A673 (cell line): ENCODE measurements at regions not wholly inside any gene's neighbourhood (a gene's known extent, or its start where the extent isn't known, plus 50 kb on each side); places are given as distances from the start of the nearest gene placed in this dataset.

Experiments
- BruUV-seq: library from RNA; stranded (reverse); fragments of 400-500 nt; replicated peaks from 2 replicates; lab custom pipeline; 2021; lab: Mats Ljungman, UMichigan
- CTCF ChIA-PET: fragments of 300-600 bp; sonication (Branson Sonifier 250); formaldehyde crosslinking; loops from one replicate; lab custom pipeline; 2022; ENCODE audit warnings: antibody characterized with exemption; lab: Charles Lee
- POLR2A ChIA-PET: fragments of 300-600 bp; sonication (Branson Sonifier 250); formaldehyde crosslinking; loops from one replicate; lab custom pipeline; 2022; ENCODE audit warnings: antibody characterized with exemption; ENCODE audit not compliant: low non-redundant PET; lab: Charles Lee
- DNase-seq: peaks from one replicate; pipeline ENCODE4 v3.0.0-alpha.2; 2015; ENCODE audit warnings: low spot score
- H3K27ac ChIP-seq: fragments of 200-600 bp; sonication (generic); 2 replicates; pipeline ENCODE4 v1.5.1; 2016; ENCODE audit warnings: mixed run types, low read depth, mild to moderate bottlenecking, mixed read lengths, antibody characterized with exemption, low read length; ENCODE audit not compliant: poor library complexity, severe bottlenecking
- H3K27me3 ChIP-seq: fragments of 200-600 bp; sonication (generic); replicated peaks from 2 replicates; pipeline ENCODE4 v1.6.1; 2017; ENCODE audit warnings: mixed run types, low read depth, mild to moderate bottlenecking, mixed read lengths, antibody characterized with exemption, low read length; ENCODE audit not compliant: insufficient read depth, poor library complexity
- H3K36me3 ChIP-seq: fragments of 200-600 bp; sonication (generic); 2 replicates; pipeline ENCODE4 v1.6.1; 2016; ENCODE audit warnings: mixed run types, mild to moderate bottlenecking, mixed read lengths, antibody characterized with exemption, low read length; ENCODE audit not compliant: insufficient read depth, poor library complexity, severe bottlenecking
- H3K4me1 ChIP-seq: fragments of 200-600 bp; sonication (generic); 2 replicates; pipeline ENCODE4 v1.6.1; 2017; ENCODE audit warnings: mixed run types, mild to moderate bottlenecking, mixed read lengths, antibody characterized with exemption, low read length; ENCODE audit not compliant: insufficient read depth, poor library complexity, severe bottlenecking
- H3K4me3 ChIP-seq: fragments of 200-600 bp; sonication (generic); 2 replicates; pipeline ENCODE4 v1.5.1; 2016; ENCODE audit warnings: low read depth, mixed run types, mild to moderate bottlenecking, mixed read lengths, low read length; ENCODE audit not compliant: poor library complexity, severe bottlenecking
- H3K9me3 ChIP-seq: fragments of 200-600 bp; sonication (generic); 2 replicates; pipeline ENCODE4 v1.6.1; 2016; ENCODE audit warnings: mixed run types, low read depth, mild to moderate bottlenecking, mixed read lengths, antibody characterized with exemption, low read length; ENCODE audit not compliant: poor library complexity, severe bottlenecking
- CTCF ChIP-seq: fragments of 300-800, 200-600 bp; sonication (generic); conservative IDR thresholded peaks from 2 replicates; pipeline ENCODE4 v1.5.1; 2017; ENCODE audit warnings: low read depth, mild to moderate bottlenecking, antibody characterized with exemption, low read length, moderate library complexity, mixed read lengths
- EZH2 ChIP-seq: fragments of 200-600 bp; sonication (generic); IDR thresholded peaks from 2 replicates; pipeline ENCODE4 v1.6.1; 2017; ENCODE audit warnings: borderline replicate concordance, low read depth, mild to moderate bottlenecking, mixed read lengths, antibody characterized with exemption, low read length; ENCODE audit not compliant: poor library complexity, severe bottlenecking
- intact Hi-C: fragments of 100-400 bp; cut with micrococcal nuclease; formaldehyde crosslinking; loops from one replicate; pipeline ENCODE4 v1.10.0; 2022; ENCODE audit not compliant: unreplicated experiment

GRCh38 chr3:132840201-132840700 is 118.0 kb upstream of the NPHP3 start:
- ChIA-PET POLR2A (no interaction called here), CTCF (no interaction called here)
- no peaks in the 10 kb centered on the region for H3K9me3 ChIP-seq
- peaks cover 8% of the 10 kb centered on the region for H3K27me3 ChIP-seq
- H3K4me3 ChIP-seq: no peak overlapping the region
- H3K4me1 ChIP-seq: no peaks in the 10 kb centered on the region
- BruUV-seq: no TSS peak
- TF ChIP-seq CTCF (no peak), EZH2 (no peak)
- intact Hi-C loops: no loop called here
- H3K36me3 ChIP-seq: no peaks in the 10 kb centered on the region
- H3K27ac ChIP-seq: no peak overlapping the region
- DNase-seq: no peak

- POLR2A ChIA-PET: no interaction called here
Measured at GRCh38 chr3:132838477-132838876, 116.3 kb upstream of the NPHP3 start.

GRCh38 chr3:132837615-132838014 is 115.4 kb upstream of the NPHP3 start:
- Histone ChIP-seq H3K4me1 (no peaks in the 10 kb centered on the region), H3K36me3 (no peaks in the 10 kb centered on the region), H3K9me3 (no peaks in the 10 kb centered on the region), H3K27me3 (peaks cover 8% of the 10 kb centered on the region), H3K4me3 (no peak overlapping the region), H3K27ac (no peak overlapping the region)
- TF ChIP-seq EZH2: no peak
- no peak for TF ChIP-seq CTCF
- no peak for DNase-seq
- POLR2A ChIA-PET: no interaction called here
- intact Hi-C loops: no loop called here
- no TSS peak for BruUV-seq
- CTCF ChIA-PET: no interaction called here

More at GRCh38 chr3:132838477-132838876, 116.3 kb upstream of the NPHP3 start:
- no peak for DNase-seq
- Histone ChIP-seq H3K9me3 (no peaks in the 10 kb centered on the region), H3K27me3 (peaks cover 8% of the 10 kb centered on the region), H3K36me3 (no peaks in the 10 kb centered on the region), H3K4me3 (no peak overlapping the region), H3K27ac (no peak overlapping the region), H3K4me1 (no peaks in the 10 kb centered on the region)
- BruUV-seq: no TSS peak
- CTCF ChIA-PET: no interaction called here
- intact Hi-C loops: no loop called here
- TF ChIP-seq CTCF: no peak
- TF ChIP-seq EZH2: no peak
